ENCODE measurements at regions not wholly inside any gene's neighbourhood (a gene's known extent, or its start where the extent isn't known, plus 50 kb on each side); places are given as distances from the start of the nearest gene placed in this dataset.

DNA sequence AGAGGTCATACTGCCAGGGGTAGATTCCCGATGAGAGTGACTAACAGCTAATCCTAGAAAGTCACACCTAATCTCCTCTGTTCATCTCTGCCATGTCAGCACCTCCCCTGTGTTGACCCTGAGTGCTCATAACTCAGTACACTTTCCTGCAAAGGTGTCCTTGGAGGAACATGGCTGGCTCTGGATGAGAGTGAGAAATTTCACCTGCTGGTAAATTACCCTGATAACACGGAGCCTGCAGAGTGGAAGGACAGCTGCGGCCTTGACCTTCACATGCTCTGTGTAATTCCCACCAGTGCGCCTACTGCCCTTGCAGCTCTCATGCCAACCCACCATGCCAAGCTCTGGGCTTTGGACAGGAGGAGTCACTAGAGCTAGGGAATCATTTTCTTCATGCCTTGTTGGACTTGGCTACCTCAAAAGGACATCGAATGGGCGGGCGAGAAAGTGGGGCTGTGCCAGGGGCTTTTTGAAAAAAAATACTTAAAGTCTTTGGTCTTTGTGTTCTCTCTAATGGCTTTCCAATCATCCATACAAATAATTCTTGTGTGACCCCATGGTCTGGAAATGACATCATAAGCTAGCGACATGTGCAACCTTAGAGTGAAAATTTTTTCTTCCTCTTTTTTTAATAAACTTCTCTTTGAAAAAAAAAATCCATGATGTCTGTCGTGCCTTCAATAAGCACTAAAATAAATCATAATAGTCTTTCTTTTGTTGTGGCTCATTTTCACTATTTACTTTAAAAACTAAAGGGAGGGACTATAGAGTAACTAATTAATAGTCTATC lies 319.9 kb downstream of the MYCN start:
- H3K36me3 ChIP-seq: no peaks in the 10 kb centered on the region
- 49 to 70% methylated on average over 3 to 6 of the region's 9 CpGs for WGBS, 2 donors (ENCODE audit: low coverage in 1 of 2)
- H3K27ac ChIP-seq: no peak overlapping the region
- H3K9me3 ChIP-seq: no peaks in the 10 kb centered on the region
- no peak overlapping the region for H3K4me3 ChIP-seq
- H3K4me1 ChIP-seq: no peaks in the 10 kb centered on the region
- TF ChIP-seq, protein P1, sequence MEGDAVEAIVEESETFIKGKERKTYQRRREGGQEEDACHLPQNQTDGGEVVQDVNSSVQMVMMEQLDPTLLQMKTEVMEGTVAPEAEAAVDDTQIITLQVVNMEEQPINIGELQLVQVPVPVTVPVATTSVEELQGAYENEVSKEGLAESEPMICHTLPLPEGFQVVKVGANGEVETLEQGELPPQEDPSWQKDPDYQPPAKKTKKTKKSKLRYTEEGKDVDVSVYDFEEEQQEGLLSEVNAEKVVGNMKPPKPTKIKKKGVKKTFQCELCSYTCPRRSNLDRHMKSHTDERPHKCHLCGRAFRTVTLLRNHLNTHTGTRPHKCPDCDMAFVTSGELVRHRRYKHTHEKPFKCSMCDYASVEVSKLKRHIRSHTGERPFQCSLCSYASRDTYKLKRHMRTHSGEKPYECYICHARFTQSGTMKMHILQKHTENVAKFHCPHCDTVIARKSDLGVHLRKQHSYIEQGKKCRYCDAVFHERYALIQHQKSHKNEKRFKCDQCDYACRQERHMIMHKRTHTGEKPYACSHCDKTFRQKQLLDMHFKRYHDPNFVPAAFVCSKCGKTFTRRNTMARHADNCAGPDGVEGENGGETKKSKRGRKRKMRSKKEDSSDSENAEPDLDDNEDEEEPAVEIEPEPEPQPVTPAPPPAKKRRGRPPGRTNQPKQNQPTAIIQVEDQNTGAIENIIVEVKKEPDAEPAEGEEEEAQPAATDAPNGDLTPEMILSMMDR (IDR thresholded peaks at IDR 0.05): no peak
- TF ChIP-seq POLR2A (IDR thresholded peaks at IDR 0.05) (no peak), POLR2AphosphoS5 (IDR thresholded peaks at IDR 0.05) (no peak), EP300 (IDR thresholded peaks at IDR 0.05) (no peak)
- no peak for ATAC-seq
- no peaks in the 10 kb centered on the region for H3K27me3 ChIP-seq

DNA sequence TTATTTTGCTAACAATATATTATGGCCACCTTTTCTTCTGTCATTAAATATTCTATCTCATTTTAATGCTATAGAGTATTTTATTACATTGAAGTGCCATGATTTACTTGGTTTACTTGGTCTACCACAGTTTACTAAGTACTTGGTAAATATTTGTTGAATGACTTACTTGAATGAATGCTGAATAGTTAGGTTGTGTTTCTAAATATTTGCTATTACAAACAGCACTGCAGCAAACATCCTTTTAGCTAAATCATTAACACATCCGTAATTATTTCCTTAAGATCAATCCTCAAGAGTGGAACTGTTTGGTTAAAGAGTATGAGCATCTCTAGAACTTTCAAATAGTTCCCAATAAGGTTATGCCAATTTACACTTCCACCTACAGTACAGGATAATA lies 318.7 kb downstream of the MYCN start:
- TF ChIP-seq POLR2AphosphoS5 (IDR thresholded peaks at IDR 0.05): no peak
- H3K4me1 ChIP-seq: no peaks in the 10 kb centered on the region
- no peak overlapping the region for H3K27ac ChIP-seq
- no peaks in the 10 kb centered on the region for H3K27me3 ChIP-seq
- WGBS, 2 donors (ENCODE audit: low coverage in 1 of 2): 95 to 100% methylated on average over 1 of the region's 1 CpG
- no peak for ATAC-seq
- H3K9me3 ChIP-seq: no peaks in the 10 kb centered on the region
- no peak overlapping the region for H3K4me3 ChIP-seq
- H3K36me3 ChIP-seq: no peaks in the 10 kb centered on the region

DNA sequence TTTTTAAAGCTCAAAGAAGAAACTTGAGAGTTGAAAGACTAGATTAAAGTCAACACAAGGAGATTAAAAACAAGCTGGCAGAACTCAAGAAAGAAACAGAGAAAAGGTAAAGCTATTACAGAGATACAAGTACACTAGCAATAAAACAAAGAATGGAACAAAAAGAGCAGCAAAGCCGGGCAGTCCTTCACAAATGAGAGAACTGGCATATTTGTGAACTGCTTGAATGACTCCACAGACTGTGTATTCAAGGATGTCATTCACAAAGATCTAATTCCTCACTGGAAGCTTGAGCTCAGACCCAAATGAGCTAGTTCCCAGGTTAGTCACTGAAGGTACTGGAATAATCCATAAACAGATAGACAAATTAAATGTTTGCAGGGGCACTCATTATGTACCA lies 318.0 kb downstream of the MYCN start:
- no peaks in the 10 kb centered on the region for H3K36me3 ChIP-seq
- no peak for ATAC-seq
- H3K4me1 ChIP-seq: no peaks in the 10 kb centered on the region
- no peaks in the 10 kb centered on the region for H3K9me3 ChIP-seq
- H3K4me3 ChIP-seq: no peak overlapping the region
- whole genome bisulfite sequencing, 2 donors (ENCODE audit: low coverage in 1 of 2): 62 to 78% methylated on average over 1 of the region's 1 CpG
- TF ChIP-seq, protein P1 (IDR thresholded peaks at IDR 0.05): no peak
- TF ChIP-seq EP300 (IDR thresholded peaks at IDR 0.05) (no peak), POLR2AphosphoS5 (IDR thresholded peaks at IDR 0.05) (no peak), POLR2A (IDR thresholded peaks at IDR 0.05) (no peak)
- no peak overlapping the region for H3K27ac ChIP-seq
- no peaks in the 10 kb centered on the region for H3K27me3 ChIP-seq

DNA sequence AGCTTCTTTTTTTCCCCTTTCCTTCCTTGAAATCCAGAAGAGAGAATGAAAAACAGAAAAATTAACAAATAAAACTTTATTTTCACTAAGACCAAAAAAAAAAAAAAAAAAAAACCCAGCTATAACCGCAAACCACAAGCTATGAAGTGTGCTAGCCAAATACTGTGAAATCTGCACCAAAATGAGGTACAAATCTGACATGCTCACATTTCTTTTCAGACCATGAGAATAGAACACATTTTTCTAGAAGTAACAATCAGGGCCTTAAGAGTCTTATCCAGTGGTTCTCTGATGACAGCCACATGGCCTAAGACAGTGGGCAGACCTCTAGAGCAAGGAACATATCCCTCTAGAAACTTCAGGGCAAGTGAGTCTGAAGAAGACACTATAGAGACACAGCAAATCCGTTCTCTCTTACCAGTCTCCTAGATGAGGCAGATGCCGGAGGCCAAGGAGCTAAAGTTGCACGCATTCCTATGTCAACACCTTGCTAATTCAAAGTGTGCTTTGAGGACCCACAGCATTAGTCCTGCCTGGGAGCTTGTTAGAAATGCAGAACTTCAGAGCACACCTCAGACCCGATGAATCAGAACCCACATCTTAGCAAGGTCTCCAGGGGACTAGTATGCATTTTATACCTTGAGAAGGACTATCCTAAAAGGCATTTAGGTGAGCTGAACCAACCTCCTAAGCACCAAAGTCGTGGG lies 317.1 kb downstream of the MYCN start:
- Histone ChIP-seq H3K27me3 (no peaks in the 10 kb centered on the region), H3K4me1 (no peaks in the 10 kb centered on the region), H3K4me3 (no peak overlapping the region), H3K27ac (no peak overlapping the region), H3K36me3 (no peaks in the 10 kb centered on the region), H3K9me3 (no peaks in the 10 kb centered on the region)
- ATAC-seq: no peak
- 48 to 93% methylated on average over 2 to 4 of the region's 6 CpGs for WGBS, 2 donors (ENCODE audit: low coverage in 1 of 2)
- TF ChIP-seq POLR2A (IDR thresholded peaks at IDR 0.05): no peak
- TF ChIP-seq EP300 (IDR thresholded peaks at IDR 0.05): no peak
- TF ChIP-seq, protein P1 (IDR thresholded peaks at IDR 0.05): no peak
- TF ChIP-seq POLR2AphosphoS5 (IDR thresholded peaks at IDR 0.05): no peak

DNA sequence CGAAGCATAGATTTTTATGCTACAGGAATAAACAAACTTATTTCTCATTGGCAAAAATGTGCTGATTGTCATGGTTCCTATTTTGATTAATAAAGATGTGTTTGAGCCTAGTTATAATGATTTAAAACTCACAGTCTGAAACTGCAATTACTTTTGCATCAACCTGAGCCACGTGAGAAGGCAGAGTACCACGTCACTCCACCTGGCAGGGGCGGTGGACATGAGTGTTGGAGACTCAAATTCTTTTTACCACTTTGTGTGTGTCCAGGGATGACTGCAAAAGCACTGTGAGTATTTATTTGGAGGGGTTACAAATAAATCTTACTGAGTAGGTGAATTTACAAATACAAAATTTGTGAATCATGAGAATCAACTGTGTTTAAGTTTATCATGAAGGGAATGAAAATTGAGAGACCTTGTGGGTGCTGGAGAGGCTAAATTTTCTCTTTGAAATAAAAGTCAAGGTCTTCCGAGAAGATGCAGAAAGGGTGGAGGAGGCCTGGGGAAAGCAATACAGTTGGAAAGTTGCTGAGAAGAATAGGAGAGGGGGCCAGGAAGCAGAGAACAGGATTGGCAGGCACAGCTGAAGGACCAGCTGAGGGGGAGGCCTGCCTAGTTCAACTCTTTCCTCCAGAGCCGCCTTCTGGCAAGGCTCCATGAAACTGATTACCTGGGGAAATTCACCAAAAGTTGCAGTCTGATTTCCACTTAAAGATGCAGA lies 316.4 kb downstream of the MYCN start:
- H3K36me3 ChIP-seq: no peaks in the 10 kb centered on the region
- ATAC-seq: no peak
- no peak overlapping the region for H3K27ac ChIP-seq
- no peaks in the 10 kb centered on the region for H3K27me3 ChIP-seq
- WGBS, 2 donors (ENCODE audit: low coverage in 1 of 2): 78 to 90% methylated on average over 5 to 6 of the region's 6 CpGs
- no peaks in the 10 kb centered on the region for H3K9me3 ChIP-seq
- TF ChIP-seq, protein P1 (IDR thresholded peaks at IDR 0.05): no peak
- TF ChIP-seq EP300 (IDR thresholded peaks at IDR 0.05): no peak
- TF ChIP-seq POLR2A (IDR thresholded peaks at IDR 0.05): no peak
- no peak for TF ChIP-seq POLR2AphosphoS5 (IDR thresholded peaks at IDR 0.05)
- H3K4me3 ChIP-seq: no peak overlapping the region
- H3K4me1 ChIP-seq: no peaks in the 10 kb centered on the region

Measured in gastroesophageal sphincter (tissue), 4 donors.